SK-N-SH (cell line): ENCODE measurements at regions not wholly inside any gene's neighbourhood (a gene's known extent, or its start where the extent isn't known, plus 50 kb on each side); places are given as distances from the start of the nearest gene placed in this dataset.

Source experiments
- CTCF ChIA-PET: fragments of 300-600, 350-600 bp; formaldehyde crosslinking; extraction: SDS; loops from one replicate; lab custom pipeline; 2021; lab: Yijun Ruan, JAX
- POLR2A ChIA-PET: fragments of 350-600 bp; sonication (Branson Sonifier 250); formaldehyde crosslinking; extraction: SDS; loops from one replicate; lab custom pipeline; 2020; ENCODE audit warnings: antibody characterized with exemption, inconsistent platforms; lab: Yijun Ruan, JAX
- DNase-seq: peaks from one replicate; pipeline ENCODE4 v3.0.0; 2012
- H2AFZ ChIP-seq: fragments of 200-600 bp; sonication (generic); 2 replicates; pipeline ENCODE4 v1.8.1; 2016; ENCODE audit warnings: antibody characterized with exemption, mild to moderate bottlenecking, low read depth
- H3F3A ChIP-seq: fragments of 200-600 bp; sonication (generic); replicated peaks from 2 replicates; pipeline ENCODE3; 2016; ENCODE audit warnings: antibody characterized with exemption, mild to moderate bottlenecking; ENCODE audit not compliant: insufficient read depth
- H3K27ac ChIP-seq, 2 experiments: fragments of 200-500 bp in 1 of 2; fragments of 200-600 bp in 1 of 2; sonication (Bioruptor generic) in 1 of 2; sonication (generic), shearing (Covaris generic) in 1 of 2; 2 replicates each; pipeline versions ENCODE4 v1.5.1 to v1.6.1; 2014 to 2016; ENCODE audit warnings: low read depth in 2 of 2, inconsistent platforms in 1 of 2, low read length in 1 of 2, mild to moderate bottlenecking in 1 of 2, mixed read lengths in 1 of 2
- H3K27me3 ChIP-seq: fragments of 200-600 bp; sonication (generic), shearing (Covaris generic); 2 replicates; pipeline ENCODE4 v1.6.1; 2016; ENCODE audit warnings: mixed run types; ENCODE audit not compliant: insufficient read depth
- H3K36me3 ChIP-seq, 2 experiments: fragments of 200-500 bp in 1 of 2; fragments of 200-600 bp in 1 of 2; sonication (Bioruptor generic) in 1 of 2; sonication (generic) in 1 of 2; replicated peaks in 1 of 2; 2 replicates each; pipeline versions ENCODE3 to v1.5.1; 2014 to 2016; ENCODE audit warnings: low read length in 1 of 2, mild to moderate bottlenecking in 1 of 2; ENCODE audit not compliant: insufficient read depth in 2 of 2, control insufficient read depth in 1 of 2
- H3K4me1 ChIP-seq, 2 experiments: fragments of 200-500 bp in 1 of 2; fragments of 200-600 bp in 1 of 2; sonication (Bioruptor generic) in 1 of 2; sonication (generic), shearing (Covaris generic) in 1 of 2; 2 replicates each; pipeline versions ENCODE4 v1.5.1 to v1.6.1; 2014 to 2016; ENCODE audit warnings: low read depth in 1 of 2, low read length in 1 of 2, mixed run types in 1 of 2; ENCODE audit not compliant: insufficient read depth in 2 of 2, control insufficient read depth in 1 of 2
- H3K4me2 ChIP-seq: fragments of 200-600 bp; sonication (generic), shearing (Covaris generic); 2 replicates; pipeline ENCODE4 v1.6.1; 2017; ENCODE audit warnings: mixed run types
- H3K4me3 ChIP-seq, 2 experiments: fragments of 200-500 bp in 1 of 2; fragments of 200-600 bp in 1 of 2; sonication (Bioruptor generic) in 1 of 2; sonication (generic), shearing (Covaris generic) in 1 of 2; 2 replicates each; pipeline versions ENCODE4 v1.5.1 to v1.8.1; 2014 to 2016; ENCODE audit warnings: low read depth in 2 of 2, inconsistent platforms in 1 of 2, low read length in 1 of 2, mild to moderate bottlenecking in 1 of 2, mixed read lengths in 1 of 2, moderate library complexity in 1 of 2
- H3K79me2 ChIP-seq: fragments of 200-600 bp; sonication (generic); 2 replicates; pipeline ENCODE4 v1.8.1; 2017; ENCODE audit warnings: mild to moderate bottlenecking; ENCODE audit not compliant: insufficient read depth
- H3K9ac ChIP-seq: fragments of 200-600 bp; sonication (generic); 2 replicates; pipeline ENCODE4 v1.6.1; 2017; ENCODE audit warnings: mixed run types
- H3K9me2 ChIP-seq: fragments of 200-600 bp; sonication (generic); 2 replicates; pipeline ENCODE4 v1.6.1; 2017; ENCODE audit warnings: mixed run types
- H3K9me3 ChIP-seq: fragments of 200-600 bp; sonication (generic); 2 replicates; pipeline ENCODE4 v1.6.1; 2017; ENCODE audit warnings: mixed run types, mild to moderate bottlenecking, moderate library complexity
- H4K20me1 ChIP-seq: fragments of 200-600 bp; sonication (generic); 2 replicates; pipeline ENCODE4 v1.6.1; 2017; ENCODE audit warnings: mild to moderate bottlenecking, mixed run types; ENCODE audit not compliant: insufficient read depth
- EP300 ChIP-seq, 2 experiments: IDR thresholded peaks; 2 replicates each; pipeline versions ENCODE4 v1.4.0 to v1.6.1; 2012; ENCODE audit warnings: borderline replicate concordance in 1 of 2, low read depth in 1 of 2, low read length in 1 of 2
- FOSL2 ChIP-seq: IDR thresholded peaks from 2 replicates; pipeline ENCODE4 v1.4.0; 2012; ENCODE audit warnings: low read depth, mild to moderate bottlenecking, moderate library complexity, borderline replicate concordance
- FOXM1 ChIP-seq: IDR thresholded peaks from 2 replicates; pipeline ENCODE4 v1.4.0; 2012; ENCODE audit warnings: low read depth, mild to moderate bottlenecking
- GABPA ChIP-seq: IDR thresholded peaks from 2 replicates; pipeline ENCODE4 v1.4.0; 2012; ENCODE audit warnings: low read depth, mild to moderate bottlenecking
- MEF2A ChIP-seq: IDR thresholded peaks from 2 replicates; pipeline ENCODE4 v1.4.0; 2012; ENCODE audit warnings: low read depth, borderline replicate concordance
- RCOR1 ChIP-seq: fragments of 150-350 bp; IDR thresholded peaks from 2 replicates; pipeline ENCODE4 v1.6.1; 2017; ENCODE audit warnings: antibody characterized with exemption, low read length
- RFX5 ChIP-seq: IDR thresholded peaks from 2 replicates; pipeline ENCODE4 v1.6.1; 2012; ENCODE audit warnings: mild to moderate bottlenecking, improper control_type of control experiment, low read length
- RXRA ChIP-seq: IDR thresholded peaks from 2 replicates; pipeline ENCODE4 v1.4.0; 2012; ENCODE audit warnings: low read depth, mild to moderate bottlenecking, borderline replicate concordance
- TEAD4 ChIP-seq: IDR thresholded peaks from 2 replicates; pipeline ENCODE4 v1.4.0; 2012; ENCODE audit warnings: mild to moderate bottlenecking, borderline replicate concordance; ENCODE audit not compliant: insufficient read depth
- YY1 ChIP-seq: IDR thresholded peaks from 2 replicates; pipeline ENCODE4 v1.4.0; 2012; ENCODE audit warnings: low read depth, mild to moderate bottlenecking
- WGBS: methylation state at CpG from one replicate; pipeline ENCODE4 v1.1.6; 2017; ENCODE audit warnings: low lambda C conversion rate; 5-methylcytosine and 5-hydroxymethylcytosine counted together
- TF ChIP-seq, protein P1 (sequence below): fragments of 200-600 bp; sonication (generic); IDR thresholded peaks from 2 replicates; pipeline ENCODE4 v1.6.1; 2017; ENCODE audit warnings: antibody characterized with exemption, mild to moderate bottlenecking, moderate library complexity
- TF ChIP-seq, protein P2 (sequence below): fragments of 150-350 bp; IDR thresholded peaks from 2 replicates; pipeline ENCODE4 v1.6.1; 2016; ENCODE audit warnings: mild to moderate bottlenecking, low read depth, low read length
- TF ChIP-seq, protein P3 (sequence below): IDR thresholded peaks from 2 replicates; pipeline ENCODE4 v1.6.1; 2012; ENCODE audit warnings: mild to moderate bottlenecking, low read depth, low read length, moderate library complexity

DNA sequence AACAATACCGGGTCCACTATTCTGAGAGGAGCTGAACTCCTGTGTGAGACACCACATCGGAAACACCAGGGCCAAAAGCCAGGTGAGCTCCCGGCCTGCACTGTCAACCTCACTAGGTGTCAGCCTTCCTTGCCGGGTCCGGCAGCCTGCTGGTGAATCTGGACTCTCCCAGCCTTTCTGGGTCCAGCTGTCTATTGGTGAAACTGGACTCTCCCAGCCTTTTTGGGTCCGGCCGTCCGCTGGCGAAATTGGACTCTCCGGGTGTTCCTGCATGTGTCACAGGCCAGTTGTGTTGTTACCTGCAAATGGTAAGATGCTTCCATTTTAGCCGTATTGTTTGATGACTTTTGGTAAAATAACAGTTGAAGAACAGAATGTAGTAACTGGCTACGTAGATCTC lies 801.5 kb downstream of the CDH9 start (continued):
- TF ChIP-seq YY1 (no peak), EP300 (IDR thresholded peaks at IDR 0.05; ENCODE audit: borderline replicate concordance in 1 of 2, low read depth in 1 of 2, low read length in 1 of 2) (no peak), RXRA (no peak), FOSL2 (no peak), GABPA (no peak), FOXM1 (no peak), RFX5 (no peak)
- TF ChIP-seq, protein P1, sequence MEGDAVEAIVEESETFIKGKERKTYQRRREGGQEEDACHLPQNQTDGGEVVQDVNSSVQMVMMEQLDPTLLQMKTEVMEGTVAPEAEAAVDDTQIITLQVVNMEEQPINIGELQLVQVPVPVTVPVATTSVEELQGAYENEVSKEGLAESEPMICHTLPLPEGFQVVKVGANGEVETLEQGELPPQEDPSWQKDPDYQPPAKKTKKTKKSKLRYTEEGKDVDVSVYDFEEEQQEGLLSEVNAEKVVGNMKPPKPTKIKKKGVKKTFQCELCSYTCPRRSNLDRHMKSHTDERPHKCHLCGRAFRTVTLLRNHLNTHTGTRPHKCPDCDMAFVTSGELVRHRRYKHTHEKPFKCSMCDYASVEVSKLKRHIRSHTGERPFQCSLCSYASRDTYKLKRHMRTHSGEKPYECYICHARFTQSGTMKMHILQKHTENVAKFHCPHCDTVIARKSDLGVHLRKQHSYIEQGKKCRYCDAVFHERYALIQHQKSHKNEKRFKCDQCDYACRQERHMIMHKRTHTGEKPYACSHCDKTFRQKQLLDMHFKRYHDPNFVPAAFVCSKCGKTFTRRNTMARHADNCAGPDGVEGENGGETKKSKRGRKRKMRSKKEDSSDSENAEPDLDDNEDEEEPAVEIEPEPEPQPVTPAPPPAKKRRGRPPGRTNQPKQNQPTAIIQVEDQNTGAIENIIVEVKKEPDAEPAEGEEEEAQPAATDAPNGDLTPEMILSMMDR: no peak
- TF ChIP-seq, protein P2, sequence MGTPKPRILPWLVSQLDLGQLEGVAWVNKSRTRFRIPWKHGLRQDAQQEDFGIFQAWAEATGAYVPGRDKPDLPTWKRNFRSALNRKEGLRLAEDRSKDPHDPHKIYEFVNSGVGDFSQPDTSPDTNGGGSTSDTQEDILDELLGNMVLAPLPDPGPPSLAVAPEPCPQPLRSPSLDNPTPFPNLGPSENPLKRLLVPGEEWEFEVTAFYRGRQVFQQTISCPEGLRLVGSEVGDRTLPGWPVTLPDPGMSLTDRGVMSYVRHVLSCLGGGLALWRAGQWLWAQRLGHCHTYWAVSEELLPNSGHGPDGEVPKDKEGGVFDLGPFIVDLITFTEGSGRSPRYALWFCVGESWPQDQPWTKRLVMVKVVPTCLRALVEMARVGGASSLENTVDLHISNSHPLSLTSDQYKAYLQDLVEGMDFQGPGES: no peak

DNA sequence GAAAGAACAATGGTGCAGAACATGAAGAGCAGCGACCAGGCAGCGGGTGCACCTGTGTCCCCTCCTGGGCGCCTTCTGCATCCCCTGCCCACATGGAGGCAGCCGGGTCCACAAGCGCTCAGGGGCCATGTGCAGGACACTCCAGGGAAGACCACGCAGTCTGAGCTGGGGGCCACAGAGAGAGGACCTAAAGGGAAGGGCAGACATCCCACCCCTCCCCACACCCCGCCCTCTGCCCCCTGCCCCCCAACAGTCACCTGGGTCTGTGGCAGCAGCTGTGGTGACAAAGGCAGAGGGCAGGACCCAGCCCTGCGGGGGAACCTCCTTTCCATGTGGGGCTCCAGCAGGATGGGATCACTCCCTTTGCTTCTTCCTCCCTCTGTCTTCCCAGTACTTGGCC lies 805.7 kb downstream of the CDH9 start:
- H3K27ac ChIP-seq: no peak overlapping the region
- no peak for TF ChIP-seq TEAD4
- TF ChIP-seq RCOR1: no peak
- TF ChIP-seq MEF2A: no peak
- TF ChIP-seq, protein P3, sequence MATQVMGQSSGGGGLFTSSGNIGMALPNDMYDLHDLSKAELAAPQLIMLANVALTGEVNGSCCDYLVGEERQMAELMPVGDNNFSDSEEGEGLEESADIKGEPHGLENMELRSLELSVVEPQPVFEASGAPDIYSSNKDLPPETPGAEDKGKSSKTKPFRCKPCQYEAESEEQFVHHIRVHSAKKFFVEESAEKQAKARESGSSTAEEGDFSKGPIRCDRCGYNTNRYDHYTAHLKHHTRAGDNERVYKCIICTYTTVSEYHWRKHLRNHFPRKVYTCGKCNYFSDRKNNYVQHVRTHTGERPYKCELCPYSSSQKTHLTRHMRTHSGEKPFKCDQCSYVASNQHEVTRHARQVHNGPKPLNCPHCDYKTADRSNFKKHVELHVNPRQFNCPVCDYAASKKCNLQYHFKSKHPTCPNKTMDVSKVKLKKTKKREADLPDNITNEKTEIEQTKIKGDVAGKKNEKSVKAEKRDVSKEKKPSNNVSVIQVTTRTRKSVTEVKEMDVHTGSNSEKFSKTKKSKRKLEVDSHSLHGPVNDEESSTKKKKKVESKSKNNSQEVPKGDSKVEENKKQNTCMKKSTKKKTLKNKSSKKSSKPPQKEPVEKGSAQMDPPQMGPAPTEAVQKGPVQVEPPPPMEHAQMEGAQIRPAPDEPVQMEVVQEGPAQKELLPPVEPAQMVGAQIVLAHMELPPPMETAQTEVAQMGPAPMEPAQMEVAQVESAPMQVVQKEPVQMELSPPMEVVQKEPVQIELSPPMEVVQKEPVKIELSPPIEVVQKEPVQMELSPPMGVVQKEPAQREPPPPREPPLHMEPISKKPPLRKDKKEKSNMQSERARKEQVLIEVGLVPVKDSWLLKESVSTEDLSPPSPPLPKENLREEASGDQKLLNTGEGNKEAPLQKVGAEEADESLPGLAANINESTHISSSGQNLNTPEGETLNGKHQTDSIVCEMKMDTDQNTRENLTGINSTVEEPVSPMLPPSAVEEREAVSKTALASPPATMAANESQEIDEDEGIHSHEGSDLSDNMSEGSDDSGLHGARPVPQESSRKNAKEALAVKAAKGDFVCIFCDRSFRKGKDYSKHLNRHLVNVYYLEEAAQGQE: no peak
- TF ChIP-seq GABPA: no peak
- H3K36me3 ChIP-seq: no peaks in the 10 kb centered on the region
- H4K20me1 ChIP-seq: no peaks in the 10 kb centered on the region
- no peaks in the 10 kb centered on the region for H3K27me3 ChIP-seq
- WGBS: 0% methylated on average over 2 of the region's 8 CpGs
- H3K4me3 ChIP-seq: no peak overlapping the region
- H2AFZ ChIP-seq: no peak overlapping the region
- no peaks in the 10 kb centered on the region for H3K9me3 ChIP-seq
- ChIA-PET CTCF (no interaction called here), POLR2A (no interaction called here)
- no peaks in the 10 kb centered on the region for H3F3A ChIP-seq
- H3K9ac ChIP-seq: no peak overlapping the region
- H3K79me2 ChIP-seq: no peaks in the 10 kb centered on the region
- no peak overlapping the region for H3K4me2 ChIP-seq
- no peaks in the 10 kb centered on the region for H3K4me1 ChIP-seq
- no peaks in the 10 kb centered on the region for H3K9me2 ChIP-seq
- no peak for DNase-seq
